ENCODE measurements at regions not wholly inside any gene's neighbourhood (a gene's known extent, or its start where the extent isn't known, plus 50 kb on each side); places are given as distances from the start of the nearest gene placed in this dataset.

DNA sequence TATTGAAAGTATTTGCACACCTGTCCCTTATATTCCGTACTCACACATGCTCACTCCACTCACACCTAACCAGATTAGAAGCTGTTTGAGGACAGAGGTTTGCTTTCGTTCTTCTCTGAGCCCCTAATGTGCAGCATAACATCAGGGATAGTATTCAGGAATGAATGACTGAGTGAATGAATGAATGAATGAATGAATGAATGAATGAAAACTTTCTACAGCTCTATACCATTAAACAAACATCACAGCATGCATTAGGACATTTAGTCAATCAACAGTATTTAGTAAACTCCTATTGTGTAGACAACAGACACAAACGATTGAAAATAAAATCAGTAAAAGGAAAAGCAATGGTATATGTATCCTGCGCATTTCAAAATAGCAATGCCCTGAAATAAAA is 212.7 kb downstream of the SHQ1 start:
- TF ChIP-seq, protein P1, sequence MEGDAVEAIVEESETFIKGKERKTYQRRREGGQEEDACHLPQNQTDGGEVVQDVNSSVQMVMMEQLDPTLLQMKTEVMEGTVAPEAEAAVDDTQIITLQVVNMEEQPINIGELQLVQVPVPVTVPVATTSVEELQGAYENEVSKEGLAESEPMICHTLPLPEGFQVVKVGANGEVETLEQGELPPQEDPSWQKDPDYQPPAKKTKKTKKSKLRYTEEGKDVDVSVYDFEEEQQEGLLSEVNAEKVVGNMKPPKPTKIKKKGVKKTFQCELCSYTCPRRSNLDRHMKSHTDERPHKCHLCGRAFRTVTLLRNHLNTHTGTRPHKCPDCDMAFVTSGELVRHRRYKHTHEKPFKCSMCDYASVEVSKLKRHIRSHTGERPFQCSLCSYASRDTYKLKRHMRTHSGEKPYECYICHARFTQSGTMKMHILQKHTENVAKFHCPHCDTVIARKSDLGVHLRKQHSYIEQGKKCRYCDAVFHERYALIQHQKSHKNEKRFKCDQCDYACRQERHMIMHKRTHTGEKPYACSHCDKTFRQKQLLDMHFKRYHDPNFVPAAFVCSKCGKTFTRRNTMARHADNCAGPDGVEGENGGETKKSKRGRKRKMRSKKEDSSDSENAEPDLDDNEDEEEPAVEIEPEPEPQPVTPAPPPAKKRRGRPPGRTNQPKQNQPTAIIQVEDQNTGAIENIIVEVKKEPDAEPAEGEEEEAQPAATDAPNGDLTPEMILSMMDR (IDR thresholded peaks at IDR 0.05; ENCODE audit: borderline replicate concordance, insufficient read depth, low read depth, low read length) = no peak
- no peak overlapping the region for H3K4me3 ChIP-seq (ENCODE audit: low read depth, low read length)

DNA sequence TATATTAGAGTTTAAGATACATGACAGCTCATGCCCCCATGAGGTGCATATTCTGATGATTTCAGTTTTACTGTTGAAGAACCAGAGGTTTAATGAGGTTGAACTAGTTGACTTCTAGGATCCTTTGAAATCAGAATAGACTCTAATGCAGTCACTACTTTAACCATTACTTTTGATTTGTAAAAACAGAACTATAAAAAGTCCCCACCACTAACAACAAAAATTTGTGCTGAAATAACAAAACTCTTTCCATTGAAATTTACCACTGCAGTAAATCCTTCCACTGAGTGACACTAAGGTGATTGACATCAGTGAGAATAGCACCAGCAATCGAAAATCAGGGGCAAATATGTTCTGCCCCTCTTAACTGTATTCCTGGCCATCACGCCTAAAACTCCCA is 214.1 kb downstream of the SHQ1 start:
- TF ChIP-seq, protein P1 (IDR thresholded peaks at IDR 0.05; ENCODE audit: borderline replicate concordance, insufficient read depth, low read depth, low read length) = no peak
- no peak overlapping the region for H3K4me3 ChIP-seq (ENCODE audit: low read depth, low read length)

DNA sequence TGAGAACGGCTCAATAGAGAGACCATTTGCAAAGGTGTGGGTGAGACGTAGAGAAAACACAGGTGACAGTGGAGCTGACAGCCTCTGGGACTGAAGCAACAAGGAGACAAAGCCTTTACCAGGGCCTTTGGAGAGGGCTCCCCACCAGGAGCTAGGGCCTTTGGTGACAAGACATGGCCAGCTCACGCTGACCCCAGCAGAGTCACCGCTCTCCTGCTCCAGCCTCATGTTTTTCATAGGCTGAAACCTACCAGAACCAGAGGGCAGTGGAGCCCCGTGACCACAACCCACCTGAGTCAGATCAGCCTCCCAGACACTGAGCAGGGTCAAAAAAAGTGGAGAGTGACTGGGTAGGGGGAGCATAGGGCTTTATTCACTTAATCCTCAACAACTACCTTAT is 214.7 kb downstream of the SHQ1 start:
- no peak overlapping the region for H3K4me3 ChIP-seq (ENCODE audit: low read depth, low read length)
- TF ChIP-seq, protein P1 (IDR thresholded peaks at IDR 0.05; ENCODE audit: borderline replicate concordance, insufficient read depth, low read depth, low read length) = no peak

DNA sequence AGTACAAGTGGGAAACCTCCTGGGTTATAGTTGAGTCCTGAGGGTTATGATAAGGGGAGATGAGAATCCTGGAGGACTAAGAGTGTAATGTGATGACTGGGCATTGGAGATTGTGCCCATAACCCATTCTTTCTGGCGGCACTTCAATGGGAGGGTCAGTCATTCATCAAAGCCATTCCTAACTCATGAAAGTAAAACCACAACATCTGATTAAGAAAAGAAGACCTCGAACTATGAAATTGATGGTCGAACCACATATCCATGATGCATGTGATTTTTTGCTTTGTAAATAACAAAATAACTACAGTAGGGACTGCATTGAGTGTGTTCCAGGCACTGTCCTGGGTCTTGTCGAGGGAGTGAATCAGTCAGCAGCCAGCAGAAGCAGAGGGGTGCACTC is 215.1 kb downstream of the SHQ1 start:
- no peak overlapping the region for H3K4me3 ChIP-seq (ENCODE audit: low read depth, low read length)
- TF ChIP-seq, protein P1 (IDR thresholded peaks at IDR 0.05; ENCODE audit: borderline replicate concordance, insufficient read depth, low read depth, low read length) = no peak

DNA sequence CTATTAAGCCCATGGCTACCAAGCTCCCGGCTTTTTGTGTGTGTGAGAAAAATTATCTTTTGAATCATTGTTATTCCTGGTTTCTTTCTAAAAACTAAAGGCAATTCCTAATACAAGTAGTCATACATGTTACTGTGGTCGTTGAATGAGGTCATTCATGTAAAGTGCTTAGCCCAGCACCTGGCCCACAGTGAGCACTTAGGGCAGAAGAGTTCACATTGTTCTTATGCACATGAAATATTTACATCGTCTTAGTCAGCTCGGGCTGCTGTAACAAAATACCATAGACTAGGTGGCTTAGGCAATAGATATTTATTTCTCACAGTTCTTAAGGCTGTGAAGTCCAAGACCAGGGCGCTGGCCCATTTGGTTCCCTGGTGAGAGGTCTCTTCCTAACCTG is 216.1 kb downstream of the SHQ1 start:
- no peak overlapping the region for H3K4me3 ChIP-seq (ENCODE audit: low read depth, low read length)
- TF ChIP-seq, protein P1 (IDR thresholded peaks at IDR 0.05; ENCODE audit: borderline replicate concordance, insufficient read depth, low read depth, low read length) = no peak

DNA sequence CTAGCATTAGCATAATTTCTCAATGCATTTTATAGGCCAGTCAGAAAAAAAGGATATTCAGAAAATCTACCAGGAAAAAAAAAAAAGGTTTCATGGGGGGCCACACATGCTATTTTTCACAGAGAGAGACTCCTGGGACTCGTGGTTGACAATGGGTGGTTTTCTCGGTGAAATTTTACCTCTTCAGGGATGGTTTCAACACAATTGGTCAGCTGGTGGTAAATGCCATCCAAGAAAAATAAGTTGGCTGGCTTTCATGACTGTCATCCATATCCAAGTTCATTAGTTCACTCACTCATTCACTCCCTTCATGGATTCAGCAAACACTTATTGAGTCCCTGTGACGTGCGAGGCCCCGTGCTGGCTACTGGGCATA is 217.3 kb downstream of the SHQ1 start:
- TF ChIP-seq, protein P1 (IDR thresholded peaks at IDR 0.05; ENCODE audit: borderline replicate concordance, insufficient read depth, low read depth, low read length) = no peak
- H3K4me3 ChIP-seq (ENCODE audit: low read depth, low read length) = no peak overlapping the region

DNA sequence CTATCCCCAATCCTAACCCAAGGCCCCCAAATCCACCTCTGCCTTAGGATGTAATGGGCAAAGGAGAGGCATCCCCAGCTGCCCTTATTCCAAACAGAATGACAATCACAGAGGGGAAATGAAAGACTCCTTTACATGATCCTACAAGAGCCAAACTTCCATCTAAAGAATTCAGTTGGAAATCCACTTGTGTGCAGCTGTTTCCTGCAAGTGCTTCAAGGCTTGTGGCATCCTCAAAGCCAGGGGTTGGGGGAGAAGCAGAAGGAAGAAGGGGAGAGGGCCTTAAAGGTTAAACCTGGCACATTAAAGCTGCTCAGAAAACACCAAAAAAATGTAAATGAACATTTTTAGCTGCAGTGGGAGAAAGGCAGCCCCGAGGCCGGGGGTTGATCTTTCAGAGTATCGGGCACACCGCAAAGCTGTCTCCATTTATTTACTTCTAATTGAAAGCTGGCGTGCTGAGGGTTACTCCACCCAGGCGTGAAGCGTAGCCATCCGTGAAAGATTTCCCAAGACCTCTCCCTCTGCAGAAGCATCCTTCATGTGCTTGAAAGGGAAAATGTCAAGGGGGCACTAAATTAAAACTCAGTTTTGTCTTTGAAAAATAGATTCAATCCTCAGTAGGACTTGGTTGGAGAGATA is 217.8 kb downstream of the SHQ1 start:
- TF ChIP-seq, protein P1 (IDR thresholded peaks at IDR 0.05; ENCODE audit: borderline replicate concordance, insufficient read depth, low read depth, low read length) = no peak
- no peak overlapping the region for H3K4me3 ChIP-seq (ENCODE audit: low read depth, low read length)

Measured in GM12875 (cell line).